Prostate gland (tissue), 2 donors: ENCODE measurements at regions not wholly inside any gene's neighbourhood (a gene's known extent, or its start where the extent isn't known, plus 50 kb on each side); places are given as distances from the start of the nearest gene placed in this dataset.

ENCODE experiments used
- POLR2A ChIP-seq: fragments of 450-650 bp; IDR thresholded peaks from one replicate; pipeline ENCODE4 v1.6.1; 2016; ENCODE audit warnings: antibody characterized with exemption, mild to moderate bottlenecking
- POLR2AphosphoS5 ChIP-seq: sonication (generic); formaldehyde crosslinking; IDR thresholded peaks from one replicate; pipeline ENCODE4 v1.6.1; 2017; ENCODE audit warnings: antibody characterized with exemption
- TF ChIP-seq, protein P1 (sequence below), 4 experiments: fragments of 200-600 bp in 2 of 4; fragments of 450-650 bp in 2 of 4; sonication (generic) in 2 of 4; IDR thresholded peaks; 1 replicate in 3 of 4; 2 replicates in 1 of 4; pipeline ENCODE4 v1.5.1; 2016 to 2019; ENCODE audit warnings: antibody characterized with exemption in 4 of 4, mild to moderate bottlenecking in 2 of 4, moderate library complexity in 2 of 4

DNA sequence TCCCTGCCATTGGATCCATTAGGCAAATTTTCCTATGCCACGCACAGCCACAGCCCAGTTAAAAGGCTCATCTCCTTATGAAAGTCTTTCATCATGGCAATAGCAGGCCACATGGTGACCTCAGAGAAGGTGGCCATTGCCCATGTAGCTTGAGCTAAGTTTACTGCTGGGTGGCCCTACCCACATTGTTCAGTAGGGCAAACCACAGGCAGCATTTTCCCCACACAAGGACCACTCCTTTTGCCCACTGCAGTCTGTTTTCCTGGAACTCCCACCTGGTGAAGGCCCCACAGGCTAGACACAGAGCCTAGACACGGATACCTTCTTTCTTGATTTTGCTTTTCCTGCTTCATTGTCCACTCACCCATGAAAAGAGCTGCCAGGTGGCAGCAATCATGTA, 101.5 kb upstream of the NPVF start:
- TF ChIP-seq, protein P1, sequence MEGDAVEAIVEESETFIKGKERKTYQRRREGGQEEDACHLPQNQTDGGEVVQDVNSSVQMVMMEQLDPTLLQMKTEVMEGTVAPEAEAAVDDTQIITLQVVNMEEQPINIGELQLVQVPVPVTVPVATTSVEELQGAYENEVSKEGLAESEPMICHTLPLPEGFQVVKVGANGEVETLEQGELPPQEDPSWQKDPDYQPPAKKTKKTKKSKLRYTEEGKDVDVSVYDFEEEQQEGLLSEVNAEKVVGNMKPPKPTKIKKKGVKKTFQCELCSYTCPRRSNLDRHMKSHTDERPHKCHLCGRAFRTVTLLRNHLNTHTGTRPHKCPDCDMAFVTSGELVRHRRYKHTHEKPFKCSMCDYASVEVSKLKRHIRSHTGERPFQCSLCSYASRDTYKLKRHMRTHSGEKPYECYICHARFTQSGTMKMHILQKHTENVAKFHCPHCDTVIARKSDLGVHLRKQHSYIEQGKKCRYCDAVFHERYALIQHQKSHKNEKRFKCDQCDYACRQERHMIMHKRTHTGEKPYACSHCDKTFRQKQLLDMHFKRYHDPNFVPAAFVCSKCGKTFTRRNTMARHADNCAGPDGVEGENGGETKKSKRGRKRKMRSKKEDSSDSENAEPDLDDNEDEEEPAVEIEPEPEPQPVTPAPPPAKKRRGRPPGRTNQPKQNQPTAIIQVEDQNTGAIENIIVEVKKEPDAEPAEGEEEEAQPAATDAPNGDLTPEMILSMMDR (IDR thresholded peaks at IDR 0.05): no peak
- no peak for TF ChIP-seq POLR2A
- TF ChIP-seq POLR2AphosphoS5: no peak
